ENCODE measurements at regions not wholly inside any gene's neighbourhood (a gene's known extent, or its start where the extent isn't known, plus 50 kb on each side); places are given as distances from the start of the nearest gene placed in this dataset.

DNA sequence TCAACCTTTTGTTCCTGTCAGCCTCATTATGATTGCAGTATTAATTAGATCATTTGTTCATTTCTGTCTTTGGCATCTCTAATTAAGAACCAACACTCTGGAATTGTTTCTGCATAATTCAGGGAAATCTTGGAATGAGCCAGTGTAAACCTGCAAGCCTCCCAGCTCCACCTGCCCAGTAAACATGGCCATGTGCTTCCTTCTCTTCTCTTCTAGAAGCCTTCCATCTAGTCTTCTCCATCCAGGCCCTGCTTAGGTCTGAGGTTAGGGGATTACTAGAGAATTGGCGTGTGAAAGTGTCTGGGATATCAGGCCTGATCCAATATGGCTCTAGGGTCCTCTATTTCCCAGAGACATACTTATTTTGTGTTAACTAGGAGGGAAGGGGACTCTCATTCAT is 528.0 kb downstream of the AACS start:
- intact Hi-C loops (cut with micrococcal nuclease): no loop called here

DNA sequence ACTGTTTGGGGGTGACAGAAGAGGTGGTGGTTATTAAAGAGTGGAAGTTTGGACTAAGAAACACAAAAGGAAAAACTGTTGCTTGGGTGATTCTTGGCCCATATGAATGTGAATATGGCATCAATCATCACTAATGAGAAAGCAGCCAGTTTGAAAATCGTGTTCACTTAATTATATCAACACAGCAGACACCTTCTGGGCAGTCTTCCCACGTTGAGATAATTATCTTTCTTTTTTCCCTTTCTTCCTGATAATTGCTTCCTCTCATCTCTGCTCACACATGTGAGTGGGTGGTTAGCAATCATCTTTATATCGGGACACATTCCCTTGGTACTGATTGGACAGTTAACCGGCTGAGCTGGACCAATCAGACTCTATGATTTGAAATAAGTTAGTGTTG is 539.7 kb downstream of the AACS start:
- CTCF ChIA-PET: no interaction called here

More for the DNA sequence above, 528.0 kb downstream of the AACS start:
- no peaks in the 10 kb centered on the region for H3K27me3 Mint-ChIP-seq (ENCODE audit: insufficient read depth, unreplicated experiment)
- H3K4me3 Mint-ChIP-seq (ENCODE audit: unreplicated experiment): no peak overlapping the region
- H3K27ac Mint-ChIP-seq (ENCODE audit: low read depth, unreplicated experiment): no peak overlapping the region
- BruUV-seq (replicated peaks): no TSS peak
- H3K36me3 Mint-ChIP-seq (ENCODE audit: insufficient read depth, unreplicated experiment): no peaks in the 10 kb centered on the region
- no peak for DNase-seq (ENCODE audit: unreplicated experiment)
- peaks cover 32% of the 10 kb centered on the region for H3K9me3 Mint-ChIP-seq (ENCODE audit: unreplicated experiment)
- CTCF ChIA-PET: no interaction called here
- TF ChIP-seq, protein P1, sequence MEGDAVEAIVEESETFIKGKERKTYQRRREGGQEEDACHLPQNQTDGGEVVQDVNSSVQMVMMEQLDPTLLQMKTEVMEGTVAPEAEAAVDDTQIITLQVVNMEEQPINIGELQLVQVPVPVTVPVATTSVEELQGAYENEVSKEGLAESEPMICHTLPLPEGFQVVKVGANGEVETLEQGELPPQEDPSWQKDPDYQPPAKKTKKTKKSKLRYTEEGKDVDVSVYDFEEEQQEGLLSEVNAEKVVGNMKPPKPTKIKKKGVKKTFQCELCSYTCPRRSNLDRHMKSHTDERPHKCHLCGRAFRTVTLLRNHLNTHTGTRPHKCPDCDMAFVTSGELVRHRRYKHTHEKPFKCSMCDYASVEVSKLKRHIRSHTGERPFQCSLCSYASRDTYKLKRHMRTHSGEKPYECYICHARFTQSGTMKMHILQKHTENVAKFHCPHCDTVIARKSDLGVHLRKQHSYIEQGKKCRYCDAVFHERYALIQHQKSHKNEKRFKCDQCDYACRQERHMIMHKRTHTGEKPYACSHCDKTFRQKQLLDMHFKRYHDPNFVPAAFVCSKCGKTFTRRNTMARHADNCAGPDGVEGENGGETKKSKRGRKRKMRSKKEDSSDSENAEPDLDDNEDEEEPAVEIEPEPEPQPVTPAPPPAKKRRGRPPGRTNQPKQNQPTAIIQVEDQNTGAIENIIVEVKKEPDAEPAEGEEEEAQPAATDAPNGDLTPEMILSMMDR (IDR thresholded peaks at IDR 0.05; ENCODE audit: unreplicated experiment): no peak
- no peaks in the 10 kb centered on the region for H3K4me1 Mint-ChIP-seq (ENCODE audit: insufficient read depth, unreplicated experiment)
- POLR2A ChIA-PET: no interaction called here

DNA sequence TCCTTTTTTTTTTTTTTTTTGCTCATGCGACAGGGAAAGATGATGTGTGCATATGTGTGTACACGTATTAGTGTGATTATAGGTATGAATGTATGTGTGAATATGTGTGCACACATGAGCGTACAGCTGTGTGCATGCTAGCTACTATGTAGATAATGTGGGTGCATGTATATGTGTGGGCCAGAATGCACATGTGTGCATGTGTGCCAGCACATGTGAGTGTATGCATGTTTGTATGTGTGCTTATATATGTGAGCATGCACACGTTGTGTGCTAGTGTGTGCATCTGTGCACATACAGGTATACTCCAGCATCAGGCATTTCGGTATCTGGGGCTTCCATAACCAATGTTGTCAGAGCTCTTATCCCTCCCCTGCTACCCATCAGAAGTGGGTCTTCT is 541.1 kb downstream of the AACS start:
- no peak for DNase-seq (ENCODE audit: unreplicated experiment)
- no peaks in the 10 kb centered on the region for H3K27me3 Mint-ChIP-seq (ENCODE audit: insufficient read depth, unreplicated experiment)
- no peaks in the 10 kb centered on the region for H3K36me3 Mint-ChIP-seq (ENCODE audit: insufficient read depth, unreplicated experiment)
- TF ChIP-seq, protein P1 (IDR thresholded peaks at IDR 0.05; ENCODE audit: unreplicated experiment): no peak
- no peak overlapping the region for H3K27ac Mint-ChIP-seq (ENCODE audit: low read depth, unreplicated experiment)
- peaks cover 13% of the 10 kb centered on the region for H3K9me3 Mint-ChIP-seq (ENCODE audit: unreplicated experiment)
- ChIA-PET POLR2A (interaction anchor here (0.7 to 1.1 kb wide), 3 partner anchors 9 to 260 kb away, joined by 3 read pairs; no protein-coding TSS in a partner anchor), CTCF (interaction anchor here (0.7 kb wide), 1 partner anchor 182 kb away, joined by 3 read pairs; no protein-coding TSS in a partner anchor)
- H3K4me1 Mint-ChIP-seq (ENCODE audit: insufficient read depth, unreplicated experiment): no peaks in the 10 kb centered on the region
- H3K4me3 Mint-ChIP-seq (ENCODE audit: unreplicated experiment): no peak overlapping the region
- no TSS peak for BruUV-seq (replicated peaks)
- intact Hi-C loops (cut with micrococcal nuclease): no loop called here

More for the DNA sequence above, 539.7 kb downstream of the AACS start:
- H3K9me3 Mint-ChIP-seq (ENCODE audit: unreplicated experiment): peaks cover 14% of the 10 kb centered on the region
- TF ChIP-seq, protein P1 (IDR thresholded peaks at IDR 0.05; ENCODE audit: unreplicated experiment): no peak
- no peaks in the 10 kb centered on the region for H3K4me1 Mint-ChIP-seq (ENCODE audit: insufficient read depth, unreplicated experiment)
- H3K4me3 Mint-ChIP-seq (ENCODE audit: unreplicated experiment): no peak overlapping the region
- BruUV-seq (replicated peaks): no TSS peak
- no peak overlapping the region for H3K27ac Mint-ChIP-seq (ENCODE audit: low read depth, unreplicated experiment)
- no peaks in the 10 kb centered on the region for H3K36me3 Mint-ChIP-seq (ENCODE audit: insufficient read depth, unreplicated experiment)
- no peaks in the 10 kb centered on the region for H3K27me3 Mint-ChIP-seq (ENCODE audit: insufficient read depth, unreplicated experiment)
- POLR2A ChIA-PET: no interaction called here
- intact Hi-C loops (cut with micrococcal nuclease): no loop called here
- DNase-seq (ENCODE audit: unreplicated experiment): no peak

DNA sequence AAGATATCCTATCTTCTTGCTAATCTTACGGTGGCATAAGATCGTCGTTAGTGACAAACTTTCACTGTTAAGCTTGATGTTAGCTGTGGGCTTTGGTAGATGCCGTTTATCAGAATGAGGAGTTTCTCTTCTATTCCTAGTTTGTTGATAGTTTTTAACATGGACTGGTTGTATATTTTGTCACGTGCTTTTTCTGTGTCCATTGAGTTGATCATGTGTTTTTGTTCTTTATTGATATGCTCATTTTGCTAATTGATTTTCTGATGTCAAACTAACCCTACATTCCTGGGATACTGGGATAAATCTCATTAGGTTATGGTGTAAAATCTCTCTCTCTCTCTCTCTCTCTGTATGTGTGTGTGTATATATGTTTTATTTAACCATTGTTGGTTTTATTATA is 545.1 kb downstream of the AACS start:
- ChIA-PET CTCF (no interaction called here), POLR2A (no interaction called here)
- Mint-ChIP-seq H3K27me3 (ENCODE audit: insufficient read depth, unreplicated experiment) (no peaks in the 10 kb centered on the region), H3K4me1 (ENCODE audit: insufficient read depth, unreplicated experiment) (no peaks in the 10 kb centered on the region), H3K4me3 (ENCODE audit: unreplicated experiment) (no peak overlapping the region), H3K36me3 (ENCODE audit: insufficient read depth, unreplicated experiment) (no peaks in the 10 kb centered on the region), H3K27ac (ENCODE audit: low read depth, unreplicated experiment) (no peak overlapping the region), H3K9me3 (ENCODE audit: unreplicated experiment) (peaks cover 8% of the 10 kb centered on the region)
- no peak for DNase-seq (ENCODE audit: unreplicated experiment)
- TF ChIP-seq, protein P1 (IDR thresholded peaks at IDR 0.05; ENCODE audit: unreplicated experiment): no peak
- BruUV-seq (replicated peaks): no TSS peak
- intact Hi-C loops (cut with micrococcal nuclease): no loop called here
